H1 (cell line): ENCODE measurements at regions not wholly inside any gene's neighbourhood (a gene's known extent, or its start where the extent isn't known, plus 50 kb on each side); places are given as distances from the start of the nearest gene placed in this dataset.

Experiments
- ASH2L ChIP-seq: fragments of 200-600, 300-600 bp; sonication (generic); IDR thresholded peaks from one replicate; pipeline ENCODE4 v1.7.1; 2017; ENCODE audit warnings: low read length
- BRCA1 ChIP-seq: IDR thresholded peaks from 2 replicates; pipeline ENCODE4 v1.6.1; 2012; ENCODE audit warnings: low read depth, low read length, improper control_type of control experiment
- CHD7 ChIP-seq: fragments of 300-600 bp; sonication (generic); IDR thresholded peaks from 2 replicates; pipeline ENCODE4 v1.7.1; 2012; ENCODE audit warnings: low read length, moderate library complexity, mild to moderate bottlenecking, inconsistent platforms; ENCODE audit not compliant: insufficient replicate concordance
- POLR2AphosphoS5 ChIP-seq: IDR thresholded peaks from 2 replicates; pipeline ENCODE4 v1.6.1; 2011; ENCODE audit warnings: low read depth, low read length
- RAD21 ChIP-seq, 2 experiments: IDR thresholded peaks in 1 of 2; conservative IDR thresholded peaks in 1 of 2; 2 replicates each; pipeline ENCODE4 v1.6.1; 2011; ENCODE audit warnings: low read depth in 2 of 2, low read length in 2 of 2, improper control_type of control experiment in 1 of 2, inconsistent platforms in 1 of 2, mild to moderate bottlenecking in 1 of 2, moderate library complexity in 1 of 2
- RBBP5 ChIP-seq: IDR thresholded peaks from 2 replicates; pipeline ENCODE4 v1.7.1; 2012; ENCODE audit warnings: low read depth, mild to moderate bottlenecking, inconsistent platforms, low read length, moderate library complexity, borderline replicate concordance

GRCh38 chr22:48981371-48982061 is 846.2 kb downstream of the BRD1 start (continued):
- TF ChIP-seq CHD7 (no peak), BRCA1 (no peak), RAD21 (IDR thresholded peaks at IDR 0.05 in 1 of 2, conservative IDR thresholded peaks at IDR 0.05 in 1 of 2; ENCODE audit: low read depth in 2 of 2, low read length in 2 of 2) (no peak), ASH2L (no peak), RBBP5 (no peak), POLR2AphosphoS5 (no peak)
- TF ChIP-seq, all 59 proteins: peak for 0
